ENCODE measurements at regions not wholly inside any gene's neighbourhood (a gene's known extent, or its start where the extent isn't known, plus 50 kb on each side); places are given as distances from the start of the nearest gene placed in this dataset.

GRCh38 chr2:152861349-152861942 lies 143.0 kb downstream of the ARL6IP6 start:
- DNase-seq = no peak

GRCh38 chr2:152858594-152859265 lies 140.3 kb downstream of the ARL6IP6 start:
- no peak for DNase-seq

- DNase-seq = no peak
Measured at GRCh38 chr2:152846697-152847470, 128.5 kb downstream of the ARL6IP6 start.

GRCh38 chr2:152835674-152836073 lies 117.3 kb downstream of the ARL6IP6 start:
- DNase-seq = no peak

GRCh38 chr2:152827944-152828343 lies 109.5 kb downstream of the ARL6IP6 start:
- no peak for DNase-seq

- DNase-seq = no peak
Measured at GRCh38 chr2:152826581-152827279, 108.3 kb downstream of the ARL6IP6 start.

GRCh38 chr2:152825834-152826233 lies 107.4 kb downstream of the ARL6IP6 start:
- DNase-seq = no peak

GRCh38 chr2:152823905-152824304 lies 105.5 kb downstream of the ARL6IP6 start:
- DNase-seq = no peak

- no peak for DNase-seq
Measured at GRCh38 chr2:152822676-152823075, 104.3 kb downstream of the ARL6IP6 start.

- DNase-seq = no peak
Measured at GRCh38 chr2:152820048-152820447, 101.6 kb downstream of the ARL6IP6 start.

- DNase-seq = no peak
Measured at GRCh38 chr2:152815634-152816257, 97.3 kb downstream of the ARL6IP6 start.

- DNase-seq = no peak
Measured at GRCh38 chr2:152814475-152815030, 96.1 kb downstream of the ARL6IP6 start.

GRCh38 chr2:152813351-152813750 lies 94.9 kb downstream of the ARL6IP6 start:
- DNase-seq = no peak

Measured in NCI-H1105 treated with DMSO at 0.1 percent for 48 hours (cell line).